Adrenal gland (tissue), 5 donors: ENCODE measurements at regions not wholly inside any gene's neighbourhood (a gene's known extent, or its start where the extent isn't known, plus 50 kb on each side); places are given as distances from the start of the nearest gene placed in this dataset.

Experiments
- CTCF ChIP-seq, 6 experiments: fragments of 450-650 bp in 4 of 6; fragments of 200-600 bp in 2 of 6; sonication (generic) in 1 of 6; IDR thresholded peaks; 1 replicate in 5 of 6; 2 replicates in 1 of 6; pipeline versions ENCODE4 v1.5.1 to v1.8.0; 2016 to 2021; ENCODE audit warnings: antibody characterized with exemption in 6 of 6, mild to moderate bottlenecking in 2 of 6, moderate library complexity in 1 of 6
- POLR2A ChIP-seq, 2 donors: fragments of 450-650 bp; IDR thresholded peaks; one replicate each; pipeline ENCODE4 v1.6.1; 2017; ENCODE audit warnings: antibody characterized with exemption in 2 of 2, mild to moderate bottlenecking in 2 of 2, moderate library complexity in 1 of 2
- donor health status: DM: no; HTN: no; CAD: no.

- TF ChIP-seq CTCF (IDR thresholded peaks at IDR 0.05) (no peak), POLR2A (IDR thresholded peaks at IDR 0.05) (no peak)
These were observed 102.0 kb downstream of the IL12A start for GRCh38 chr3:160090653-160091052.
